Endothelial cell of umbilical vein (primary cell): ENCODE measurements at regions not wholly inside any gene's neighbourhood (a gene's known extent, or its start where the extent isn't known, plus 50 kb on each side); places are given as distances from the start of the nearest gene placed in this dataset.

ENCODE experiments used
- BruUV-seq: library from RNA; stranded (reverse); fragments of 400-500 nt; replicated peaks from 2 replicates; lab custom pipeline; 2021; lab: Mats Ljungman, UMichigan
- CTCF ChIA-PET: fragments of 300-600, 350-600 bp; sonication (Branson Sonifier 250); formaldehyde crosslinking; loops from one replicate; lab custom pipeline; 2021; ENCODE audit warnings: antibody characterized with exemption, inconsistent platforms; lab: Charles Lee
- POLR2A ChIA-PET: fragments of 300-600, 350-600 bp; sonication (Branson Sonifier 250); formaldehyde crosslinking; loops from one replicate; lab custom pipeline; 2021; ENCODE audit warnings: antibody characterized with exemption, inconsistent platforms; lab: Charles Lee
- DNase-seq: peaks from one replicate; pipeline ENCODE4 v3.0.0-alpha.2; 2011; ENCODE audit warnings: low read depth, low spot score
- FAIRE-seq: peaks from 2 replicates; lab custom pipeline; 2011; peaks lifted over from hg19 to GRCh38; lab: Jason Lieb, UNC
- H2AFZ ChIP-seq: 2 replicates; pipeline ENCODE4 v1.6.0; 2012; ENCODE audit warnings: low read depth, low read length, control low read depth, inconsistent platforms
- H3K27ac ChIP-seq: 2 replicates; pipeline ENCODE4 v1.5.1; 2011; ENCODE audit warnings: low read depth, mild to moderate bottlenecking, control low read depth, low read length, moderate library complexity; ENCODE audit not compliant: insufficient read depth
- H3K27me3 ChIP-seq, 2 experiments: 2 replicates each; pipeline versions ENCODE4 v1.6.0 to v1.6.1; 2011; ENCODE audit warnings: low read length in 2 of 2, mixed read lengths in 1 of 2; ENCODE audit not compliant: control insufficient read depth in 2 of 2, insufficient read depth in 2 of 2
- H3K36me3 ChIP-seq, 2 experiments: 2 replicates in 1 of 2; 3 replicates in 1 of 2; pipeline ENCODE4 v1.5.1; 2011; ENCODE audit warnings: low read length in 2 of 2, mild to moderate bottlenecking in 1 of 2, moderate library complexity in 1 of 2; ENCODE audit not compliant: control insufficient read depth in 2 of 2, insufficient read depth in 2 of 2; ENCODE audit errors: extremely low read depth in 1 of 2
- H3K4me1 ChIP-seq: 3 replicates; pipeline ENCODE4 v1.5.1; 2011; ENCODE audit warnings: mild to moderate bottlenecking, low read length; ENCODE audit not compliant: control insufficient read depth, insufficient read depth; ENCODE audit errors: extremely low read depth
- H3K4me2 ChIP-seq: 2 replicates; pipeline ENCODE4 v1.6.1; 2011; ENCODE audit warnings: low read length, control low read depth, mixed read lengths; ENCODE audit not compliant: insufficient read depth
- H3K4me3 ChIP-seq, 3 experiments: fragments of 200-600 bp in 1 of 3; sonication (generic), shearing (Covaris generic) in 1 of 3; replicated peaks in 1 of 3; 2 replicates each; pipeline ENCODE4 v1.5.1; 2011 to 2016; ENCODE audit warnings: control low read depth in 3 of 3, low read length in 3 of 3, mild to moderate bottlenecking in 2 of 3, inconsistent platforms in 1 of 3, low read depth in 1 of 3, moderate library complexity in 1 of 3; ENCODE audit not compliant: insufficient read depth in 1 of 3
- H3K79me2 ChIP-seq: 2 replicates; pipeline ENCODE4 v1.6.0; 2012; ENCODE audit warnings: low read length, inconsistent platforms; ENCODE audit not compliant: control insufficient read depth, insufficient read depth
- H3K9ac ChIP-seq: replicated peaks from 2 replicates; pipeline ENCODE3; 2011; ENCODE audit warnings: low read length, control low read depth; ENCODE audit not compliant: insufficient read depth; ENCODE audit errors: extremely low read depth
- H3K9me1 ChIP-seq: replicated peaks from 3 replicates; pipeline ENCODE4 v1.6.0; 2011; ENCODE audit warnings: mild to moderate bottlenecking, low read length; ENCODE audit not compliant: control insufficient read depth, insufficient read depth; ENCODE audit errors: extremely low read depth
- H3K9me3 ChIP-seq: replicated peaks from 2 replicates; pipeline ENCODE4 v1.5.1; 2012; ENCODE audit warnings: low read length, inconsistent platforms; ENCODE audit not compliant: control insufficient read depth, insufficient read depth
- H4K20me1 ChIP-seq: replicated peaks from 2 replicates; pipeline ENCODE3; 2011; ENCODE audit warnings: mild to moderate bottlenecking, low read length; ENCODE audit not compliant: control insufficient read depth, insufficient read depth; ENCODE audit errors: extremely low read depth
- CTCF ChIP-seq, 2 donors: IDR thresholded peaks; 1 replicate in 1 of 2; 2 replicates in 1 of 2; pipeline ENCODE4 v1.5.1; 2011; ENCODE audit warnings: low read length in 2 of 2, mild to moderate bottlenecking in 2 of 2, moderate library complexity in 2 of 2, control low read depth in 1 of 2, inconsistent platforms in 1 of 2, low read depth in 1 of 2; ENCODE audit not compliant: insufficient read depth in 1 of 2; ENCODE audit errors: extremely low read depth in 1 of 2
- EZH2 ChIP-seq: IDR thresholded peaks from 2 replicates; pipeline ENCODE4 v1.6.1; 2012; ENCODE audit warnings: borderline replicate concordance, low read depth, mild to moderate bottlenecking, moderate library complexity, low read length, inconsistent platforms; ENCODE audit not compliant: severe bottlenecking
- FOS ChIP-seq: IDR thresholded peaks from 2 replicates; pipeline ENCODE4 v1.6.1; 2011; ENCODE audit warnings: mild to moderate bottlenecking, low read length, moderate library complexity, borderline replicate concordance; ENCODE audit not compliant: insufficient read depth
- GATA2 ChIP-seq: IDR thresholded peaks from 2 replicates; pipeline ENCODE4 v1.7.0; 2011; ENCODE audit warnings: low read depth, mild to moderate bottlenecking, moderate library complexity, mixed read lengths, low read length; ENCODE audit not compliant: insufficient read length, insufficient read depth
- JUN ChIP-seq: IDR thresholded peaks from 2 replicates; pipeline ENCODE4 v1.6.1; 2011; ENCODE audit warnings: borderline replicate concordance, low read depth; ENCODE audit not compliant: insufficient read length, insufficient read depth
- MYC ChIP-seq: IDR thresholded peaks from one replicate; pipeline ENCODE4 v1.6.1; 2011; ENCODE audit warnings: mild to moderate bottlenecking, low read depth, low read length
- POLR2A ChIP-seq: IDR thresholded peaks from 2 replicates; pipeline ENCODE4 v1.6.1; 2012; ENCODE audit warnings: low read depth, mild to moderate bottlenecking, control low read depth, low read length
- POLR2AphosphoS5 ChIP-seq: IDR thresholded peaks from 2 replicates; pipeline ENCODE4 v1.6.1; 2012; ENCODE audit warnings: low read depth, mild to moderate bottlenecking, control low read depth, low read length, moderate library complexity; ENCODE audit not compliant: insufficient read depth
- dilution Hi-C: fragments of 300-500 bp; cut with MboI; formaldehyde crosslinking; loops from one replicate; pipeline ENCODE4 v1.15.0; 2019; ENCODE audit warnings: low sequenced_read_pairs; ENCODE audit not compliant: extremely low pct_ligation_motif_present
- intact Hi-C: fragments of 100-400 bp; cut with micrococcal nuclease; formaldehyde crosslinking; loops from one replicate; pipeline ENCODE4 v1.10.0; 2022
- TF ChIP-seq, protein P1 (sequence below): IDR thresholded peaks from 2 replicates; pipeline ENCODE4 v1.6.1; 2011; ENCODE audit not compliant: insufficient read depth, insufficient read length

DNA sequence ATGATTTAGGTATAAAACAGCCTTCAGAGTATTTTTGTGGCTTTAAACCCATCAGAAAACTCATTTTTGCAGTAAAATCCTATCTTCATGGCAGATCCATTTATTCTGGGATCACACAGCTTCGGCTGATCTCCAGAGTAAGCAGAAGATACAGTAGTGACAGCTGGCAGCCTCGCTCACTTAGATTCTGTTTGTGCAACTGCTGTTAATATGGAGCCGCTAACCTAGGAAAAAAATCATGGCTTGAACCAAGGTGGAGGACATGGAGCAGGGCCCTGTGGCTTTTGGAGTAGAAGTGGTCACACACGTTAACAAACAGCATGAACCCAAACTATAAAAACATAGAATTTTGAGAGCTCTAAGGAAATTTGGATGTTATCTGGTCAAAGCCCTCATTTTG is 137.2 kb upstream of the ARHGAP5 start:
- Histone ChIP-seq H3K27me3 (peaks cover 9 to 12% of the 10 kb centered on the region in 2 experiments), H3K9me1 (no peaks in the 10 kb centered on the region), H3K4me3 (no peak overlapping the region), H3K36me3 (no peaks in the 10 kb centered on the region), H3K79me2 (no peaks in the 10 kb centered on the region), H2AFZ (no peak overlapping the region), H3K27ac (no peak overlapping the region), H4K20me1 (no peaks in the 10 kb centered on the region), H3K4me2 (no peak overlapping the region), H3K9ac (no peak overlapping the region), H3K4me1 (peaks cover 6% of the 10 kb centered on the region), H3K9me3 (no peaks in the 10 kb centered on the region)
- CTCF ChIA-PET, result no interaction called here
- POLR2A ChIA-PET, result no interaction called here
- DNase-seq, result no peak
- intact Hi-C loops, result no loop called here
- FAIRE-seq, result no peak
- dilution Hi-C loops, result no loop called here
- TF ChIP-seq GATA2, result no peak
- no TSS peak for BruUV-seq

DNA sequence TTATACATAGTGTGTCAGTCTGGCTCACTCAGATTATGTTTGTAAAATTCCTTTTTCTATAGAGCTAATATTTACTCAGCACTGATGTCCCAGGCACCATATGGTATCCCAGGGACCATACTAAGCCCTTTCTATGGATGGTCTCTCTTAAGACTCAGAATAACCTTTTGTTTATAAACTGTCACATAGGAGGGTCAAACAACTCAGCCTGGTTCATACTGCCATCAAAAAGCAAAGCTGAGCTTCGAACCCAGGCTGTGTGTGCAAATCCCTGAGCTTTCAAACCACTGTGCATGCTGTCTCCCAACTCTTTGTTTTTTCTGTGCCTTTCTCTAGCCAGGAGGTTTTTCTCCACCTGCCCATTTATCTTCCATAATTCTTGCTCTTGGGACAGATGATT is 135.6 kb upstream of the ARHGAP5 start:
- FAIRE-seq (no peak), DNase-seq (no peak)
- H3K27ac ChIP-seq, result no peak overlapping the region
- peaks cover 9 to 12% of the 10 kb centered on the region in 2 experiments for H3K27me3 ChIP-seq
- no peak overlapping the region for H3K9ac ChIP-seq
- POLR2A ChIA-PET, result no interaction called here
- no peak overlapping the region for H3K4me2 ChIP-seq
- intact Hi-C loops (no loop called here), dilution Hi-C loops (no loop called here)
- no peaks in the 10 kb centered on the region for H3K9me1 ChIP-seq
- TF ChIP-seq CTCF (IDR thresholded peaks at IDR 0.05; ENCODE audit: extremely low read depth in 1 of 2, insufficient read depth in 1 of 2, low read depth in 1 of 2, low read length in 2 of 2) (no peak), POLR2A (no peak), JUN (no peak), GATA2 (no peak), POLR2AphosphoS5 (no peak), MYC (no peak), FOS (no peak), EZH2 (no peak)
- TF ChIP-seq, protein P1, sequence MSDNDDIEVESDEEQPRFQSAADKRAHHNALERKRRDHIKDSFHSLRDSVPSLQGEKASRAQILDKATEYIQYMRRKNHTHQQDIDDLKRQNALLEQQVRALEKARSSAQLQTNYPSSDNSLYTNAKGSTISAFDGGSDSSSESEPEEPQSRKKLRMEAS, result no peak
- BruUV-seq, result no TSS peak
- no peaks in the 10 kb centered on the region for H3K9me3 ChIP-seq
- no peaks in the 10 kb centered on the region for H3K79me2 ChIP-seq
- H3K36me3 ChIP-seq, result no peaks in the 10 kb centered on the region
- peaks cover 6% of the 10 kb centered on the region for H3K4me1 ChIP-seq
- no peak overlapping the region for H2AFZ ChIP-seq
- no peaks in the 10 kb centered on the region for H4K20me1 ChIP-seq
- H3K4me3 ChIP-seq, result no peak overlapping the region
- CTCF ChIA-PET, result interaction anchor here (1.4 kb wide), 1 partner anchor 15 kb away, joined by 3 read pairs; no protein-coding TSS in a partner anchor
